NCI-H1436 treated with DMSO at 0.1 percent for 48 hours (cell line): ENCODE measurements at regions not wholly inside any gene's neighbourhood (a gene's known extent, or its start where the extent isn't known, plus 50 kb on each side); places are given as distances from the start of the nearest gene placed in this dataset.
"Not testable (repeated sequence)": the region's sequence is repeated elsewhere in the genome, so short reads cannot be mapped to it uniquely, and the experiment has no call there.

Experiments
- DNase-seq: peaks from one replicate; lab custom pipeline; 2025; lab: John Stamatoyannopoulos, UW

DNA sequence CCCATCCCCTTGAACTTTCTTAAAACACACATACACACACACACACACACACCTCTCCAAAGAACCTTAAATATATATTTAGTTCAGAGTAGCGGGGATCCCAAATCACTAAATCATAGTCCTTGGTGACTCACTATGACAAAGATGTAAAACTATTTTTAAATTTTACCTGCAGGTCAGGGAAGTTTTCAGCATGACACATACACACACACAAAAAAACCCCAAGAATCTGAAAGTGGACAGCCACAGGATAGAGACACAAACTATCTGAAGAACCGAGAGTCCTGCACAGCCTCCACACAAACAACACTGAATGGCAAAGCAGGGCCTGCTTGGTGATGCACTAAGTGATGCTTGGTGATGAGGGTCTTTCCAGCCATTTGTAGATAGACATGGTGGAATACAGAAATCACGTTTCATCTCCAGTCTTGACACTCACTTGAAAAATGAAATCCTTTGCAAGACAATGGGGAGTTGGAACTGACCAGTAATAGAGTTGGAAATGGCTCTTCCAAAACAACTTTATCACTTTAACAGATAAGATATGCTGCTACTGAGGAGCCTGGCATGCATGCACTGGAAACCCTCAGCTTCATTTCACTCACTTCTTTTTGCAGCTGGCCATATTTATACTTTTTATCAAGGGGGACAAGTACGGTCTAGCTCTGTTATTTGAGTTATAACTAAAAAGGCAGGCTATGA, 307.3 kb downstream of the RAPGEF2 start:
- DNase-seq, result no peak

- DNase-seq, result no peak
Observed at GRCh38 chr4:159410891-159411290, 308.0 kb downstream of the RAPGEF2 start.

DNA sequence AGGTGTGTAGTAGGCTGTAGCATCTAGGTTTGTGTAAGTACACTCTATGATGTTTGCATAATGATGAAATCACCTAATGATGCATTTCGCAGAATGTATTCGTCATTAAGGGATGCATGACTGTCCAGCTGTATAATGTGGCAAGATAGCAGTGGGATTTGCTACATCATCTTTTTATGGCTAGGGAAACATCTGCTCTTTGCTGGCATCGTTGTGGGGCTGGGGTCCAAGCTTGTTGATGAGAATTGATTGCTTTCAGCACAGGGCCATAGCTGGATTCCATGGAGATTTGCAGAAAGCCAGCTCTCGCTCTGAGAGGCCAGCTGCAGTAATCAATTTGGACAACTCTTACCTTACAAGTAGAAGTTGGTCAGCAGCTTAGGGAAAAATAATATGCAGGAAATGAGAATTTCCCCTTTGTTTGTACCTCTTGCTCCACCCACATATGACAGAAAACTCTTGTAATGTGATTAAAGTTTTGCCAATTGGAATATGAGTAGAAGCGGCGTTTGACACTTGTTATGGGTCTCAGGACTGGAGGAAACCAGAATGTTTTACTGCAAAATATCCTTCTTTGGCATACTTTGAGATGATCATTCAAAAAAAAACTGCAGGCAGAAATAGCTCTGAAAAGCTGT, 310.5 kb downstream of the RAPGEF2 start:
- DNase-seq, result no peak

DNA sequence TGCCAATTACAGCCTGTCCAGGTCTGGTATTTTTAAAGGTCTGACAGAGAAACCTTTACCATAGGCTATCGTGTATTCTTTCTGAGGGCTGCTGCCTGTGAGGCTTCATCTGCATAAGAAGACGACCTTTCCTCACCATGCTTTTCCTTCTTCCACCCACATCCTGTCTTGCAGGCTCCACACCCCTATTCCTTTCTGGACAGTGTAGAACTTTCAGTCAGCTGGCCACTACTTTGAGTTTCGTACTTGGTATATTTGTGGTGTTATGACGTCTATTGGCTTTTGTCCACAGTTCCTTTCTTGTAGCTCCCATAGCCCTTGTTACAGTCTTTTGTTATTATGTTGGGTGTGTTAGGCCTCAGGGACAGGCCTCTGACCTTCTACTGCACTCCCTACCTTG, 311.4 kb downstream of the RAPGEF2 start:
- no peak for DNase-seq

GRCh38 chr4:159416073-159416472, 313.2 kb downstream of the RAPGEF2 start:
- DNase-seq, result no peak

- DNase-seq, result no peak
Observed at GRCh38 chr4:159416996-159417395, 314.1 kb downstream of the RAPGEF2 start.

- DNase-seq, result no peak
Observed at GRCh38 chr4:159420162-159421057, 317.5 kb downstream of the RAPGEF2 start.

DNA sequence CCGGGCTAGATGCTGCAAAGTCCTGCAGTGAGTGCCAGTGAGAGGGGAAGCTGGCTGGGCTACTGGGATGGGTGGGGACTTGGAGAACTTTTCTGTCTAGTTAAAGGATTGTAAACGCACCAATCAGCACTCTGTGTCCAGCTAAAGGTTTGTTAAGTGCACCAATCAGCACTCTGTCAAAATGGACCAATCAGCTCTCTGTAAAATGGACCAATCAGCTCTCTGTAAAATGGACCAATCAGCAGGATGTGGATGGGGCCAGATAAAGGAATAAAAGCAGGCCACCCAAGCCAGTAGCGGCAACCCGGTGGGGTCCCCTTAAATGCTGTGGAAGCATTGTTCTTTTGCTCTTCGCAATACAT, 318.2 kb downstream of the RAPGEF2 start:
- DNase-seq, result not testable (repeated sequence)

DNA sequence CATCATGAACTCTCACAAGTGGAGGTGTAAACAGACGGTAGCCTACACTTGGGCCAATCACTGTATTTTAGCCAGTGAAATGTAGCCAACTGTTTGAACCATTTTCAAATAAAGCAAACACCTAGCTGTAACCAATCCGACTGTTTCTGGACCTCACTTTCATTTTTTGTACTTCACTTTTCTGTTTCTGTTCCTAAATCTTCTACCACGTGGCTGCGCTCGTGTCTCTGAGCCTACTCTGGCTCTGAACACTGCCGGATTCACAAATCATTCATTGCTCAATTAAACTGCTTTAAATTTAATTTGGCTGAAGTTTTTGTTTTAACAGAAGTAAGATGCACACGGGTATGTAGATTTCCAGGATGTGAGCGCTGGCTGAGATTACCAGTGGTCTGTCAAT, 319.1 kb downstream of the RAPGEF2 start:
- no peak for DNase-seq

DNA sequence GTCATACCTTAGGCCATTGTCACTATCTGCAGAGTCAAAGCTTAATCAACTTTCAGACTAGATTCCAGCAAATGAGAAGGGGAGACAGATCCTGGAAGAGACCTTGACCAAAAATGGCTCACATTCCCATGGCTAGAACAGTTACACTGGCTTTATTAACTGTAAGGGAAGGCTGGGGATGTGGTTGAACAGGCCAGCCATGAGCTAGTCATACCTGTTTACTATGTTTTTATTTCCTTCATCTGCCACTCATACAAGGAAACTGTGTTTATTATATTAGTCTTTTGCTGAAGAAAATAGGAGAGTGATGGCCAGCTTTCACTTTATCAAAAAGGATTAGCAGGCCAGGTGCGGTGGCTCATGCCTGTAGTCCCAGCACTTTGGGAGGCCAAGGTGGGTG, 319.7 kb downstream of the RAPGEF2 start:
- DNase-seq, result no peak

GRCh38 chr4:159425737-159426305, 322.9 kb downstream of the RAPGEF2 start:
- no peak for DNase-seq

DNA sequence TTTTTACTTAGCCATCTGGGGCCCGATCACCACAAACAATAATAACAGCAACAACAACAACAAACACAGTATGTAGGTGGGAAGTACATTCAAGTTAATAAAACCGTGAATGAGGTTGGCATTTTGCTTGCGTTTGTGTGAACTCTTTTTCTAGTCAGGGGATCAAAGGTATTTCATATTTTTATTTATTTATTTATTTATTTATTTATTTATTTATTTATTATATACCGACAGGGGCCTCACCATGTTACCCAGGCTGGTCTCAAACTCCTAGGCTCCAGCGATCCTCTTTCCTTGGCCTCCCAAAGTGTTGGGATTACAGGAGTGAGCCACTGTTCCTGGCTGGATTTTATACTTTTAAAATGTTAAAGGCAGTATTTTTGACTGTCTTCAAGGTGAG, 325.4 kb downstream of the RAPGEF2 start:
- DNase-seq, result no peak

- no peak for DNase-seq
Observed at GRCh38 chr4:159428975-159429692, 326.3 kb downstream of the RAPGEF2 start.

GRCh38 chr4:159429693-159430035, 326.8 kb downstream of the RAPGEF2 start:
- DNase-seq, result no peak

GRCh38 chr4:159430896-159431295, 328.0 kb downstream of the RAPGEF2 start:
- no peak for DNase-seq

DNA sequence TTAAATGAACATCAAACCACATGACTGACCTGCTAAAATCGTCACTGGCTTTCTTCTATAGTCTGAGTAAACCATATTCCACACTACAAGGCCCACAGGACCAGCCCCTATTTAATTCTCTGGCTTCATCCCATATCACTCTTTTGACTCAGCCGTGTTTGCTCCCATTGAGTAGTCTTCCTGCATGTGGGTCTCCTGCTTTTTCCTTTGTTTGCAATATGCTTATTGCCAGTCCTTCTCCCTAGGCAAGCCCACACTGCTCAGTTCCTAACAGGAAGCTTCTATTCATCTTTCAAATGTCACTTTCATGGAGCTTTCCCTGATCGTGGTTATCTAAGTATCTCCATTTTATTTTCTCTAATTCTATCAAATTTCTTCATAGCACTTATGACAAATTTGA, 329.6 kb downstream of the RAPGEF2 start:
- no peak for DNase-seq

- no peak for DNase-seq
Observed at GRCh38 chr4:159433337-159433736, 330.5 kb downstream of the RAPGEF2 start.

DNA sequence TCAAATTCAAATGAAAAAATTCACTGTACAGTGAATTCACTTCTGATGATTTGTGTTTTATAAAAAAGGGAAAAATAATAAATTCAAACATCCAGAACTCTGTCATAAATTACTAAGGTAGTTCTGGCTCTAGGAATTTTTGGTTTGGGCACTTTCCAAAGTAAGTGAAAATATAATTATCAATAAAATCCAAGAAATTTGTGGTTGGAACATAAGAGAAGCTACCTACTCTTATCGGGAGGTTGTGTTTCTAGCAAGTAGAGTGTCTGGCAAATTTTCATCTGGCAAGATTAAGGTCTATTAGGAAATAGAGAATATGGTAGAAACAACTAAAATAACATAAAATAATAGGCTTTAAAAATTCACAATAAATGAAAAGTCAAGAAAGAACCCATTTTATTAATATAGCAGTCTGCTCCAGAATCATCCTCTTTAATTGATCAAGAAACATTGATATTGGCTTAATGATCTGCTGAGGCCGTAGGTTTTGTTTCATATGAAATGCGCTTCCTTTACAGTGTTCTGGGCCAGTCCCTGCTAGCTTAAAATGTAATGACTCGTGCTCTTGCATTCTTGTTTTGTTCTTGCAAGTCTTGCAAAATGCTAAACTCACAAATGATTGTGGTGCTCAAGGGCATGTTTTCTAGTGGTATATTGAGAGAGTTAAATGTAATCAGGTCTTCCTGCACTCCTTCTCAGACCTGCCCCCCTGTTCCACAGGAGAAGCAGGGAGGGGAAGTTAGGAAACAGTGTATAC, 331.4 kb downstream of the RAPGEF2 start:
- no peak for DNase-seq

DNA sequence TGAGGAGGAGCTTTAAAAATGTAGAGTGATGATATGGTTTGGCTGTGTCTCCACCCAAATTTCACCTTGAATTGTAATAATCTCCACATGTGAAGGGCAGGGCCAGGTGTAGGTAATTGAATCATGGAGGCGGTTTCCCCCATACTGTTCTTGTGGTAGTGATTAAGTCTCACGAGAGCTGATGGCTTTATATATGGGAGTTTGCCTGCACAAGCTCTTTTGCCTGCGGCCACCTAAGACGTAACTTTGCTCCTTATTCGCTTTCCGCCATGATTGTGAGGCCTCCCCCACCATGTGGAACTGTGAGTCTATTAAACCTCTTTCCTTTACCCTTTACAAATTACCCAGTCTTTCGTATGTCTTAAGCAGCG, 332.0 kb downstream of the RAPGEF2 start:
- no peak for DNase-seq

- no peak for DNase-seq
Observed at GRCh38 chr4:159435561-159436023, 332.7 kb downstream of the RAPGEF2 start.

GRCh38 chr4:159443975-159444374, 341.1 kb downstream of the RAPGEF2 start:
- no peak for DNase-seq
